ENCODE measurements at regions not wholly inside any gene's neighbourhood (a gene's known extent, or its start where the extent isn't known, plus 50 kb on each side); places are given as distances from the start of the nearest gene placed in this dataset.

DNA sequence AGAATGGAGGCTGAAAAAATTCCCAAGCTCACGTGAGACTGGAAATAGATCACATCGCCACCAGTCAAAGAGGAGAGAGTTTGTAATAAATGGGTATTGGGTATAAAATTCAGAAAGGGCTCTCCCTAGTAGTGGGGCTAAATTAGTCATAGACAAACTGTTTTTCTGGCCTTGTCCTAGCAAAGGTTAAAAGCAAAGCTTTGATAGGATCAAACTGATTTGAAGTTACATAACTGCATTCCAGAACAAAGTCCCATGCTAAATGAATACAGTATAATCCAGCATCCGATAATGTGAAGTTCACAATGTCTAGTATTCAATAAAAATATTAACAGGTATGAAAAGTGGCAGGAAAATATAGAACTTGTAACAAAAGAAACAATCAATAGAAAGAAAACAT is 149.8 kb upstream of the ATXN1 start:
- Mint-ChIP-seq H3K9me3 (peaks cover 5 to 13% of the 10 kb centered on the region in 2 experiments; a peak in 4 of 5 replicates), H3K27ac (no peak overlapping the region), H3K4me3 (no peak overlapping the region), H3K36me3 (ENCODE audit: insufficient read depth in 1 of 3, low read depth in 3 of 3) (peaks cover 1 to 9% (median 3%) of the 10 kb centered on the region in 3 experiments; a peak in 3 of 7 replicates), H3K27me3 (ENCODE audit: low read depth) (no peaks in the 10 kb centered on the region; the same call in 1 of the 2 replicates), H3K4me1 (no peaks in the 10 kb centered on the region; a peak in 1 of 4 replicates)
- no peaks in the 10 kb centered on the region for H3K4me1 ChIP-seq (ENCODE audit: insufficient read depth, low read length)
- no peak overlapping the region for H3T11ph ChIP-seq (ENCODE audit: low read length)
- H3K79me1 ChIP-seq (ENCODE audit: insufficient read depth, low read depth, low read length, poor library complexity, severe bottlenecking): no peaks in the 10 kb centered on the region
- no CpG with 5 or more reads among the region's 3 CpGs for WGBS (ENCODE audit: extremely low coverage, insufficient read length, low lambda C conversion rate)
- no peak overlapping the region for H3K56ac ChIP-seq (ENCODE audit: insufficient read length, low read depth, low read length)
- H2AK5ac ChIP-seq (ENCODE audit: insufficient read length, low read length): no peak overlapping the region
- no peak overlapping the region for H3K9ac ChIP-seq (ENCODE audit: extremely low read depth, insufficient read length, low read length)
- no peak overlapping the region for H4K8ac ChIP-seq (replicated peaks; ENCODE audit: insufficient read length, low read depth, low read length)
- H3K23me2 ChIP-seq (ENCODE audit: insufficient read length, low read depth, low read length, poor library complexity, severe bottlenecking): no peaks in the 10 kb centered on the region
- H3K79me2 ChIP-seq (ENCODE audit: insufficient read depth, low read length): no peaks in the 10 kb centered on the region
- H3K27ac ChIP-seq (ENCODE audit: insufficient read length, low read depth, low read length): no peak overlapping the region
- H2BK120ac ChIP-seq (ENCODE audit: low read depth, low read length, poor library complexity, severe bottlenecking): no peak overlapping the region
- H3K9me3 ChIP-seq (ENCODE audit: control insufficient read depth, low read depth, low read length): no peaks in the 10 kb centered on the region
- no peaks in the 10 kb centered on the region for H3K27me3 ChIP-seq (ENCODE audit: insufficient read depth, low read length)
- no peak overlapping the region for H3K18ac ChIP-seq (ENCODE audit: insufficient read length, low read depth, low read length)
- no peak overlapping the region for H4K5ac ChIP-seq (ENCODE audit: insufficient read length, low read depth, low read length)
- no peak overlapping the region for H2BK15ac ChIP-seq (ENCODE audit: low read depth, low read length)
- H3K14ac ChIP-seq (ENCODE audit: insufficient read depth, low read length): no peak overlapping the region
- H2BK5ac ChIP-seq (ENCODE audit: insufficient read length, low read length): no peak overlapping the region
- H4K20me1 ChIP-seq (ENCODE audit: control insufficient read depth, insufficient read depth, insufficient read length): no peaks in the 10 kb centered on the region
- no peak for DNase-seq
- H4K91ac ChIP-seq (ENCODE audit: insufficient read length, low read depth, low read length): no peak overlapping the region
- H2BK20ac ChIP-seq (ENCODE audit: low read depth, low read length, poor library complexity, severe bottlenecking): no peak overlapping the region
- no peak overlapping the region for H3K4ac ChIP-seq (ENCODE audit: low read depth, low read length)
- no peak overlapping the region for H2AFZ ChIP-seq (ENCODE audit: low read length)
- no peak overlapping the region for H3K4me2 ChIP-seq (ENCODE audit: insufficient read depth, insufficient read length, low read length)
- H2BK12ac ChIP-seq (ENCODE audit: insufficient read length, low read depth, low read length): no peak overlapping the region
- TF ChIP-seq, protein P1, sequence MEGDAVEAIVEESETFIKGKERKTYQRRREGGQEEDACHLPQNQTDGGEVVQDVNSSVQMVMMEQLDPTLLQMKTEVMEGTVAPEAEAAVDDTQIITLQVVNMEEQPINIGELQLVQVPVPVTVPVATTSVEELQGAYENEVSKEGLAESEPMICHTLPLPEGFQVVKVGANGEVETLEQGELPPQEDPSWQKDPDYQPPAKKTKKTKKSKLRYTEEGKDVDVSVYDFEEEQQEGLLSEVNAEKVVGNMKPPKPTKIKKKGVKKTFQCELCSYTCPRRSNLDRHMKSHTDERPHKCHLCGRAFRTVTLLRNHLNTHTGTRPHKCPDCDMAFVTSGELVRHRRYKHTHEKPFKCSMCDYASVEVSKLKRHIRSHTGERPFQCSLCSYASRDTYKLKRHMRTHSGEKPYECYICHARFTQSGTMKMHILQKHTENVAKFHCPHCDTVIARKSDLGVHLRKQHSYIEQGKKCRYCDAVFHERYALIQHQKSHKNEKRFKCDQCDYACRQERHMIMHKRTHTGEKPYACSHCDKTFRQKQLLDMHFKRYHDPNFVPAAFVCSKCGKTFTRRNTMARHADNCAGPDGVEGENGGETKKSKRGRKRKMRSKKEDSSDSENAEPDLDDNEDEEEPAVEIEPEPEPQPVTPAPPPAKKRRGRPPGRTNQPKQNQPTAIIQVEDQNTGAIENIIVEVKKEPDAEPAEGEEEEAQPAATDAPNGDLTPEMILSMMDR (conservative IDR thresholded peaks at IDR 0.05): no peak
- H3K23ac ChIP-seq (ENCODE audit: insufficient read length, low read depth, low read length): no peak overlapping the region
